IMR-90 (cell line): ENCODE measurements at regions not wholly inside any gene's neighbourhood (a gene's known extent, or its start where the extent isn't known, plus 50 kb on each side); places are given as distances from the start of the nearest gene placed in this dataset.

Experiments used
- ATAC-seq: fragments of 200-7000 bp; cut with Tn5 transposase; 2 replicates; pipeline ENCODE4 v1.9.1; 2020; ENCODE audit warnings: low read depth, mild to moderate bottlenecking, moderate library complexity
- BruUV-seq: library from RNA; stranded (reverse); fragments of 400-500 nt; replicated peaks from 2 replicates; lab custom pipeline; 2021; lab: Mats Ljungman, UMichigan
- CTCF ChIA-PET: fragments of 300-600 bp; formaldehyde crosslinking; extraction: SDS; loops from one replicate; lab custom pipeline; 2021; ENCODE audit warnings: antibody characterized with exemption; lab: Yijun Ruan, JAX
- POLR2A ChIA-PET: fragments of 300-600 bp; sonication (Branson Sonifier 250); formaldehyde crosslinking; loops from one replicate; lab custom pipeline; 2022; ENCODE audit warnings: antibody characterized with exemption; ENCODE audit not compliant: unreplicated experiment; lab: Charles Lee
- DNase-seq: peaks from one replicate; pipeline ENCODE4 v3.0.0; 2013
- H2AFZ ChIP-seq: replicated peaks from 2 replicates; pipeline ENCODE3; 2013; ENCODE audit warnings: low read length, mild to moderate bottlenecking; ENCODE audit not compliant: poor library complexity
- H2AK5ac ChIP-seq: 2 replicates; pipeline ENCODE4 v1.6.1; 2013; ENCODE audit warnings: low read depth, low read length, inconsistent platforms
- H2AK9ac ChIP-seq: replicated peaks from 2 replicates; pipeline ENCODE3; 2013; ENCODE audit warnings: mild to moderate bottlenecking, low read depth, low read length, moderate library complexity; ENCODE audit not compliant: poor library complexity
- H2BK120ac ChIP-seq: 2 replicates; pipeline ENCODE4 v1.6.1; 2013; ENCODE audit warnings: low read depth, low read length, inconsistent platforms
- H2BK15ac ChIP-seq: 3 replicates; pipeline ENCODE4 v1.6.1; 2013; ENCODE audit warnings: low read depth, low read length, inconsistent platforms
- H2BK20ac ChIP-seq: 2 replicates; pipeline ENCODE4 v1.6.1; 2013; ENCODE audit warnings: low read depth, mild to moderate bottlenecking, inconsistent platforms, low read length, moderate library complexity
- H2BK5ac ChIP-seq: 2 replicates; pipeline ENCODE4 v1.6.1; 2013; ENCODE audit warnings: mild to moderate bottlenecking, low read depth, low read length, inconsistent platforms; ENCODE audit not compliant: poor library complexity, severe bottlenecking
- H3K14ac ChIP-seq: replicated peaks from 2 replicates; pipeline ENCODE4 v1.6.1; 2013; ENCODE audit warnings: low read depth, low read length, inconsistent platforms
- H3K18ac ChIP-seq: 2 replicates; pipeline ENCODE4 v1.6.1; 2013; ENCODE audit warnings: low read depth, low read length, control low read depth
- H3K23ac ChIP-seq: 2 replicates; pipeline ENCODE4 v1.6.1; 2013; ENCODE audit warnings: low read depth, low read length, inconsistent platforms
- H3K27ac ChIP-seq: 2 replicates; pipeline ENCODE4 v1.5.1; 2013; ENCODE audit warnings: mild to moderate bottlenecking, control low read depth, low read length; ENCODE audit not compliant: insufficient read depth
- H3K27me3 ChIP-seq: 2 replicates; pipeline ENCODE4 v1.6.1; 2013; ENCODE audit warnings: low read length; ENCODE audit not compliant: control insufficient read depth, insufficient read depth
- H3K36me3 ChIP-seq: 2 replicates; pipeline ENCODE4 v1.6.1; 2013; ENCODE audit warnings: low read length, mixed read lengths; ENCODE audit not compliant: control insufficient read depth, insufficient read depth
- H3K4ac ChIP-seq: 2 replicates; pipeline ENCODE4 v1.6.1; 2013; ENCODE audit warnings: low read depth, low read length, inconsistent platforms
- H3K4me1 ChIP-seq: 2 replicates; pipeline ENCODE4 v1.6.1; 2013; ENCODE audit warnings: low read length, mixed read lengths; ENCODE audit not compliant: control insufficient read depth, insufficient read depth
- H3K4me2 ChIP-seq: 2 replicates; pipeline ENCODE4 v1.6.1; 2013; ENCODE audit warnings: low read depth, mild to moderate bottlenecking, control low read depth, low read length, moderate library complexity
- H3K4me3 ChIP-seq: 2 replicates; pipeline ENCODE4 v1.5.1; 2013; ENCODE audit warnings: low read depth, mild to moderate bottlenecking, control low read depth, low read length, moderate library complexity; ENCODE audit not compliant: insufficient read depth
- H3K56ac ChIP-seq: 2 replicates; pipeline ENCODE4 v1.6.1; 2013; ENCODE audit warnings: low read length, inconsistent platforms; ENCODE audit not compliant: insufficient read depth; ENCODE audit errors: extremely low read depth
- H3K79me1 ChIP-seq, 2 experiments: 2 replicates each; pipeline ENCODE4 v1.6.1; 2013; ENCODE audit warnings: low read length in 2 of 2, inconsistent platforms in 1 of 2, low read depth in 1 of 2
- H3K9ac ChIP-seq: 2 replicates; pipeline ENCODE4 v1.6.1; 2013; ENCODE audit warnings: low read depth, low read length, control low read depth
- H3K9me1 ChIP-seq: 2 replicates; pipeline ENCODE4 v1.6.1; 2013; ENCODE audit warnings: low read length, inconsistent platforms; ENCODE audit not compliant: insufficient read depth
- H3K9me3 ChIP-seq: 2 replicates; pipeline ENCODE4 v1.6.1; 2013; ENCODE audit warnings: low read length; ENCODE audit not compliant: control insufficient read depth, insufficient read depth
- H4K20me1 ChIP-seq: 2 replicates; pipeline ENCODE4 v1.6.1; 2013; ENCODE audit warnings: low read length, inconsistent platforms; ENCODE audit not compliant: insufficient read depth
- H4K5ac ChIP-seq: 2 replicates; pipeline ENCODE4 v1.6.1; 2013; ENCODE audit warnings: mild to moderate bottlenecking, low read depth, low read length, control low read depth
- H4K8ac ChIP-seq, 2 experiments: 2 replicates each; pipeline ENCODE4 v1.6.1; 2013; ENCODE audit warnings: low read depth in 2 of 2, low read length in 2 of 2, control low read depth in 1 of 2, inconsistent platforms in 1 of 2
- H4K91ac ChIP-seq: 2 replicates; pipeline ENCODE4 v1.6.1; 2013; ENCODE audit warnings: low read depth, low read length, inconsistent platforms; ENCODE audit not compliant: insufficient read depth
- BHLHE40 ChIP-seq: fragments of 150-350 bp; IDR thresholded peaks from 2 replicates; pipeline ENCODE4 v1.6.1; 2016; ENCODE audit warnings: mild to moderate bottlenecking, low read depth, low read length
- WGBS, 2 experiments: methylation state at CpG; one replicate each; pipeline versions ENCODE4 v1.1.5 to v1.1.7; 2013; ENCODE audit warnings: missing lambda C conversion rate in 2 of 2; ENCODE audit not compliant: insufficient read length in 1 of 2; ENCODE audit errors: extremely low coverage in 2 of 2; 5-methylcytosine and 5-hydroxymethylcytosine counted together
- dilution Hi-C: fragments of 300-500 bp; cut with HindIII; formaldehyde crosslinking; loops from one replicate; pipeline ENCODE4 v1.14.3; 2018; ENCODE audit warnings: low sequenced_read_pairs; ENCODE audit not compliant: unreplicated experiment
- in situ Hi-C: fragments of 300-500 bp; cut with MboI; formaldehyde crosslinking; loops from 3 replicates; pipeline ENCODE4 v1.14.3; 2019; ENCODE audit warnings: low sequenced_read_pairs, inconsistent platforms, mixed read lengths
- intact Hi-C: fragments of 100-400 bp; cut with micrococcal nuclease; formaldehyde crosslinking; loops from 2 replicates; pipeline ENCODE4 v1.10.0; 2022

- Histone ChIP-seq H3K18ac (no peak overlapping the region), H3K79me1 (no peaks in the 10 kb centered on the region), H2BK20ac (no peak overlapping the region), H3K27me3 (peaks cover 2% of the 10 kb centered on the region), H3K9ac (no peak overlapping the region), H4K91ac (no peak overlapping the region), H2AK9ac (no peak overlapping the region), H4K5ac (no peak overlapping the region), H3K4ac (no peak overlapping the region), H3K4me1 (no peaks in the 10 kb centered on the region; the same call in 1 of the 2 replicates), H2BK5ac (no peak overlapping the region), H4K20me1 (no peaks in the 10 kb centered on the region), H3K4me3 (no peak overlapping the region), H2BK120ac (no peak overlapping the region), H3K36me3 (no peaks in the 10 kb centered on the region), H2AK5ac (no peak overlapping the region), H3K9me1 (no peaks in the 10 kb centered on the region), H2AFZ (no peak overlapping the region), H3K14ac (no peak overlapping the region), H3K23ac (no peak overlapping the region), H3K27ac (no peak overlapping the region), H3K4me2 (no peak overlapping the region), H2BK15ac (no peak overlapping the region), H4K8ac (no peak overlapping the region), H3K56ac (no peak overlapping the region), H3K9me3 (no peaks in the 10 kb centered on the region)
- DNase-seq (no peak), ATAC-seq (no peak)
- BruUV-seq, result no TSS peak
- POLR2A ChIA-PET, result no interaction called here
- intact Hi-C loops, result no loop called here
- no CpG with 5 or more reads among the region's 4 CpGs for WGBS, 2 experiments
- CTCF ChIA-PET, result no interaction called here
- TF ChIP-seq BHLHE40, result no peak
- dilution Hi-C loops, result no loop called here
- in situ Hi-C loops, result no loop called here
Measured at GRCh38 chr4:127446427-127446885, 186.3 kb upstream of the INTU start.
